ENCODE measurements at regions not wholly inside any gene's neighbourhood (a gene's known extent, or its start where the extent isn't known, plus 50 kb on each side); places are given as distances from the start of the nearest gene placed in this dataset.

DNA sequence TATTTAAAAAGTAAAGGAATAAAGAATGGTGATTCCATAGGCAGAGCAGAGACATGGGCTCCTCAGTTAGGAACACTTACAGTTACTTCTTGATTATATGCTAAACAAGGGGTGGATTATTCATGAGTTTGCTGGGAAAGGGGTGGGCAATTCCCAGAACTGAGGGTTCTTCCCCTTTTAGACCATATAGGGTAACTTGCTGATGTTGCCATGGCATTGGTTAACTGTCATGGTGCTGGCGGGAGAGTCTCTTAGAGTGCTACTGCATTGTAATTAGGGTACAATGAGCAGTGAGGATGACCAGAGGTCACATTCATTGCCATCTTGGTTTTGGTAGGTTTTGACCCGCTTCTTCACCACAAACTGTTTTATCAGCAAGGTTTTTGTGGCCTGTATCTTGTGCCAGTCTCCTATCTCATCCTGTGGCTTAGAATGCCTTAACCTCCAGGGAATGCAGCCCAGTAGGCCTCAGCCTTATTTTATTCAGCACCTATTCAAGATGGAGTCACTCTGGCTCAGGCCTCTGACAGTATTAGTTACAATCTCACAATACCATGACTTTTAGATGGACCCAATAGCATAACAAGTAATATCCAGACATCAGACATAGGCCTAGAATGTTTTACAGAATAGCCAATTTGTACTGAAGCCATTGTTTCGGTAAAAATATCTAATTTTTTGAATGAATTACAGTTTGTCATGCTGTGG lies 106.8 kb downstream of the ZBTB18 start:
- TF ChIP-seq TOX (CRISPR knock-in tag; IDR thresholded peaks at IDR 0.05; ENCODE audit: borderline replicate concordance) (0 out of 2 replicates have a peak, but pooled peaks have one; percentile 35), ZFP3 (CRISPR knock-in tag; IDR thresholded peaks at IDR 0.05) (no peak), CSDC2 (CRISPR knock-in tag; IDR thresholded peaks at IDR 0.05) (no peak), ESRRG (CRISPR knock-in tag; IDR thresholded peaks at IDR 0.05) (no peak), OSR1 (CRISPR knock-in tag; IDR thresholded peaks at IDR 0.05) (0 out of 2 replicates have a peak, but pooled peaks have one; percentile 75), BACH2 (CRISPR knock-in tag; IDR thresholded peaks at IDR 0.05; ENCODE audit: borderline replicate concordance) (no peak), SNAI2 (CRISPR knock-in tag; IDR thresholded peaks at IDR 0.05) (no peak), ARNTL (CRISPR knock-in tag; IDR thresholded peaks at IDR 0.05; ENCODE audit: borderline replicate concordance, low read depth) (no peak), ZNF8 (CRISPR knock-in tag; IDR thresholded peaks at IDR 0.05) (no peak), POU6F1 (CRISPR knock-in tag; IDR thresholded peaks at IDR 0.05; ENCODE audit: borderline replicate concordance, low read depth) (no peak), RARB (CRISPR knock-in tag; IDR thresholded peaks at IDR 0.05) (0 out of 2 replicates have a peak, but pooled peaks have one; percentile 18), ISL1 (CRISPR knock-in tag; IDR thresholded peaks at IDR 0.05) (no peak)
- TF ChIP-seq, protein P1, sequence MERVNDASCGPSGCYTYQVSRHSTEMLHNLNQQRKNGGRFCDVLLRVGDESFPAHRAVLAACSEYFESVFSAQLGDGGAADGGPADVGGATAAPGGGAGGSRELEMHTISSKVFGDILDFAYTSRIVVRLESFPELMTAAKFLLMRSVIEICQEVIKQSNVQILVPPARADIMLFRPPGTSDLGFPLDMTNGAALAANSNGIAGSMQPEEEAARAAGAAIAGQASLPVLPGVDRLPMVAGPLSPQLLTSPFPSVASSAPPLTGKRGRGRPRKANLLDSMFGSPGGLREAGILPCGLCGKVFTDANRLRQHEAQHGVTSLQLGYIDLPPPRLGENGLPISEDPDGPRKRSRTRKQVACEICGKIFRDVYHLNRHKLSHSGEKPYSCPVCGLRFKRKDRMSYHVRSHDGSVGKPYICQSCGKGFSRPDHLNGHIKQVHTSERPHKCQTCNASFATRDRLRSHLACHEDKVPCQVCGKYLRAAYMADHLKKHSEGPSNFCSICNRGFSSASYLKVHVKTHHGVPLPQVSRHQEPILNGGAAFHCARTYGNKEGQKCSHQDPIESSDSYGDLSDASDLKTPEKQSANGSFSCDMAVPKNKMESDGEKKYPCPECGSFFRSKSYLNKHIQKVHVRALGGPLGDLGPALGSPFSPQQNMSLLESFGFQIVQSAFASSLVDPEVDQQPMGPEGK (CRISPR knock-in tag; IDR thresholded peaks at IDR 0.05; ENCODE audit: borderline replicate concordance), result no peak
- ATAC-seq, result no peak

DNA sequence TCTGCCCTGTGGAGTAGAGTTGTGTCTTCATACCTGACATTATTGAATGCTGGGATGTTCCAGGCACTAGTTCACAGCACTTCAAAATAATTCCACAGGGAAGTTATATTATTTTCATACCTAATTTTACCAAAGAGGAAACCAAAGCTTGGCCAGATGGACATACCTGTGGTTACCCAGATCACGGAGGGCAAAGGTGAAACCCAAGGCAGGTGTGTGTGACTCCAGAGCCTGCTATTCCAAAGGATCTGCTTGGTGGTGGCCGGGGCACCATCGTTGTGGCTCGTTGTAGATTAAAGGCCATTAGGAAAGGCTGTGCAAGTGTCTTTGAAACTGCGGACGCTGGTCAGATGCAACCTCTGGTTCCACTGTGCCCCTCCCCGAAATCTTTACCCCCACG lies 108.6 kb downstream of the ZBTB18 start:
- TF ChIP-seq RARB (CRISPR knock-in tag; IDR thresholded peaks at IDR 0.05), result no peak
- TF ChIP-seq CSDC2 (CRISPR knock-in tag; IDR thresholded peaks at IDR 0.05), result no peak
- no peak for TF ChIP-seq ZFP30 (CRISPR knock-in tag; IDR thresholded peaks at IDR 0.05)
- TF ChIP-seq ARNTL (CRISPR knock-in tag; IDR thresholded peaks at IDR 0.05; ENCODE audit: borderline replicate concordance, low read depth), result no peak
- no peak for TF ChIP-seq OSR1 (CRISPR knock-in tag; IDR thresholded peaks at IDR 0.05)
- no peak for TF ChIP-seq GLIS3 (CRISPR knock-in tag; IDR thresholded peaks at IDR 0.05)
- TF ChIP-seq ESRRG (CRISPR knock-in tag; IDR thresholded peaks at IDR 0.05), result no peak
- TF ChIP-seq ZNF70 (CRISPR knock-in tag; IDR thresholded peaks at IDR 0.05), result no peak
- TF ChIP-seq TOX (CRISPR knock-in tag; IDR thresholded peaks at IDR 0.05; ENCODE audit: borderline replicate concordance), result no peak
- TF ChIP-seq ZNF565 (CRISPR knock-in tag; conservative IDR thresholded peaks at IDR 0.05; ENCODE audit: low read depth), result no peak
- TF ChIP-seq, protein P1 (CRISPR knock-in tag; IDR thresholded peaks at IDR 0.05; ENCODE audit: borderline replicate concordance), result no peak
- no peak for TF ChIP-seq ISL1 (CRISPR knock-in tag; IDR thresholded peaks at IDR 0.05)
- no peak for TF ChIP-seq CREB5 (CRISPR knock-in tag; IDR thresholded peaks at IDR 0.05; ENCODE audit: low read depth)
- no peak for TF ChIP-seq TCF4 (CRISPR knock-in tag; IDR thresholded peaks at IDR 0.05; ENCODE audit: borderline replicate concordance)
- no peak for TF ChIP-seq ZNF8 (CRISPR knock-in tag; IDR thresholded peaks at IDR 0.05)
- no peak for TF ChIP-seq BACH2 (CRISPR knock-in tag; IDR thresholded peaks at IDR 0.05; ENCODE audit: borderline replicate concordance)
- TF ChIP-seq CSRNP3 (CRISPR knock-in tag; IDR thresholded peaks at IDR 0.05), result no peak
- no peak for ATAC-seq

All from SK-N-SH treated with all-trans-retinoic acid at 6 μM for 48 hours (cell line).